ENCODE measurements at regions not wholly inside any gene's neighbourhood (a gene's known extent, or its start where the extent isn't known, plus 50 kb on each side); places are given as distances from the start of the nearest gene placed in this dataset.

GRCh38 chr14:26330982-26331381 lies 266.9 kb downstream of the NOVA1 start:
- no peaks in the 10 kb centered on the region for H3K36me3 ChIP-seq
- TF ChIP-seq, protein P1, sequence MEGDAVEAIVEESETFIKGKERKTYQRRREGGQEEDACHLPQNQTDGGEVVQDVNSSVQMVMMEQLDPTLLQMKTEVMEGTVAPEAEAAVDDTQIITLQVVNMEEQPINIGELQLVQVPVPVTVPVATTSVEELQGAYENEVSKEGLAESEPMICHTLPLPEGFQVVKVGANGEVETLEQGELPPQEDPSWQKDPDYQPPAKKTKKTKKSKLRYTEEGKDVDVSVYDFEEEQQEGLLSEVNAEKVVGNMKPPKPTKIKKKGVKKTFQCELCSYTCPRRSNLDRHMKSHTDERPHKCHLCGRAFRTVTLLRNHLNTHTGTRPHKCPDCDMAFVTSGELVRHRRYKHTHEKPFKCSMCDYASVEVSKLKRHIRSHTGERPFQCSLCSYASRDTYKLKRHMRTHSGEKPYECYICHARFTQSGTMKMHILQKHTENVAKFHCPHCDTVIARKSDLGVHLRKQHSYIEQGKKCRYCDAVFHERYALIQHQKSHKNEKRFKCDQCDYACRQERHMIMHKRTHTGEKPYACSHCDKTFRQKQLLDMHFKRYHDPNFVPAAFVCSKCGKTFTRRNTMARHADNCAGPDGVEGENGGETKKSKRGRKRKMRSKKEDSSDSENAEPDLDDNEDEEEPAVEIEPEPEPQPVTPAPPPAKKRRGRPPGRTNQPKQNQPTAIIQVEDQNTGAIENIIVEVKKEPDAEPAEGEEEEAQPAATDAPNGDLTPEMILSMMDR (IDR thresholded peaks at IDR 0.05): no peak
- H3K4me3 ChIP-seq: no peak overlapping the region
- no peaks in the 10 kb centered on the region for H3K9me3 ChIP-seq
- H3K27ac ChIP-seq: no peak overlapping the region
- H3K4me1 ChIP-seq: no peaks in the 10 kb centered on the region
- H3K27me3 ChIP-seq: no peaks in the 10 kb centered on the region
- DNase-seq (ENCODE audit: low spot score): no peak

DNA sequence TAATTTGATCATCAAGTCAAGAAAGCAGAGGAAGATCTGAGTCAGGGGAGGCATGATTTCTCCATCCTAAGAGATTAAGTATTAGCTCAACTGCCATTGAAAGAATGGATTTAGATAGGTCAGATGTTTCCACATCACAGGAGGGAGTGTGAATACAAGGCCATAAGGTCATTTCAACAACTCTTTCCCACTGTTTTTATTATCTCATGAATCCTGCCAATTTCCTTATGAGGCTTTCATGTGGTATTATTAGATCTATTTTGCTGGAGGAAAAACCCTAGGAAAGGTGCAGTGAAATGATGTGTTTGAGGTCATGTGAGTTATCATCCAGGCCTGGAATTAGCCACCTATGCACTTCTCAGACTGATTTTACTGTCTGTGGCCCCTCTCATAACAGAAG lies 269.0 kb downstream of the NOVA1 start:
- no peaks in the 10 kb centered on the region for H3K36me3 ChIP-seq
- no peak overlapping the region for H3K27ac ChIP-seq
- no peak for DNase-seq (ENCODE audit: low spot score)
- no peaks in the 10 kb centered on the region for H3K4me1 ChIP-seq
- H3K4me3 ChIP-seq: no peak overlapping the region
- no peaks in the 10 kb centered on the region for H3K9me3 ChIP-seq
- no peaks in the 10 kb centered on the region for H3K27me3 ChIP-seq
- TF ChIP-seq, protein P1 (IDR thresholded peaks at IDR 0.05): no peak

GRCh38 chr14:26323869-26324268 lies 274.0 kb downstream of the NOVA1 start:
- TF ChIP-seq, protein P1 (IDR thresholded peaks at IDR 0.05): no peak
- H3K36me3 ChIP-seq: no peaks in the 10 kb centered on the region
- H3K4me1 ChIP-seq: no peaks in the 10 kb centered on the region
- no peaks in the 10 kb centered on the region for H3K9me3 ChIP-seq
- no peak overlapping the region for H3K4me3 ChIP-seq
- no peaks in the 10 kb centered on the region for H3K27me3 ChIP-seq
- no peak overlapping the region for H3K27ac ChIP-seq
- no peak for DNase-seq (ENCODE audit: low spot score)

- Histone ChIP-seq H3K36me3 (no peaks in the 10 kb centered on the region), H3K9me3 (no peaks in the 10 kb centered on the region), H3K4me3 (no peak overlapping the region), H3K4me1 (no peaks in the 10 kb centered on the region), H3K27me3 (no peaks in the 10 kb centered on the region), H3K27ac (no peak overlapping the region)
- TF ChIP-seq, protein P1 (IDR thresholded peaks at IDR 0.05): no peak
- DNase-seq (ENCODE audit: low spot score): no peak
Measured at GRCh38 chr14:26320886-26321285, 276.9 kb downstream of the NOVA1 start.

- no peak overlapping the region for H3K4me3 ChIP-seq
- no peak for DNase-seq (ENCODE audit: low spot score)
- no peaks in the 10 kb centered on the region for H3K9me3 ChIP-seq
- H3K27me3 ChIP-seq: no peaks in the 10 kb centered on the region
- H3K36me3 ChIP-seq: no peaks in the 10 kb centered on the region
- H3K27ac ChIP-seq: no peak overlapping the region
- TF ChIP-seq, protein P1 (IDR thresholded peaks at IDR 0.05): no peak
- H3K4me1 ChIP-seq: no peaks in the 10 kb centered on the region
Measured at GRCh38 chr14:26319139-26319864, 278.5 kb downstream of the NOVA1 start.

GRCh38 chr14:26304056-26304455 lies 293.8 kb downstream of the NOVA1 start:
- H3K27me3 ChIP-seq: no peaks in the 10 kb centered on the region
- H3K9me3 ChIP-seq: peaks cover 0 to 22% of the 10 kb centered on the region in 2 donors
- H3K27ac ChIP-seq: no peak overlapping the region
- H3K36me3 ChIP-seq: no peaks in the 10 kb centered on the region
- no peak for DNase-seq (ENCODE audit: low spot score)
- H3K4me3 ChIP-seq: no peak overlapping the region
- no peaks in the 10 kb centered on the region for H3K4me1 ChIP-seq
- TF ChIP-seq, protein P1 (IDR thresholded peaks at IDR 0.05): no peak

Data from right atrium auricular region (tissue), 2 donors.